ENCODE measurements at regions not wholly inside any gene's neighbourhood (a gene's known extent, or its start where the extent isn't known, plus 50 kb on each side); places are given as distances from the start of the nearest gene placed in this dataset.

- no peaks in the 10 kb centered on the region for H3K36me3 Mint-ChIP-seq (ENCODE audit: insufficient read depth in 1 of 3, low read depth in 3 of 3)
- Histone ChIP-seq H3K9me3 (ENCODE audit: control insufficient read depth, low read depth, low read length) (no peaks in the 10 kb centered on the region), H2BK15ac (ENCODE audit: low read depth, low read length) (no peak overlapping the region), H2BK5ac (ENCODE audit: insufficient read length, low read length) (no peak overlapping the region), H2BK20ac (ENCODE audit: low read depth, low read length, poor library complexity, severe bottlenecking) (no peak overlapping the region), H2BK12ac (ENCODE audit: insufficient read length, low read depth, low read length) (no peak overlapping the region), H3K18ac (ENCODE audit: insufficient read length, low read depth, low read length) (no peak overlapping the region), H3K56ac (ENCODE audit: insufficient read length, low read depth, low read length) (no peak overlapping the region), H4K91ac (ENCODE audit: insufficient read length, low read depth, low read length) (no peak overlapping the region), H3K9ac (ENCODE audit: extremely low read depth, insufficient read length, low read length) (no peak overlapping the region), H3K79me2 (ENCODE audit: insufficient read depth, low read length) (no peaks in the 10 kb centered on the region), H4K20me1 (ENCODE audit: control insufficient read depth, insufficient read depth, insufficient read length) (no peaks in the 10 kb centered on the region), H2AK5ac (ENCODE audit: insufficient read length, low read length) (no peak overlapping the region), H3K4me1 (ENCODE audit: insufficient read depth, low read length) (no peaks in the 10 kb centered on the region), H3K23ac (ENCODE audit: insufficient read length, low read depth, low read length) (no peak overlapping the region), H2BK120ac (ENCODE audit: low read depth, low read length, poor library complexity, severe bottlenecking) (no peak overlapping the region), H3K4me2 (ENCODE audit: insufficient read depth, insufficient read length, low read length) (no peak overlapping the region), H3K14ac (ENCODE audit: insufficient read depth, low read length) (no peak overlapping the region), H3T11ph (ENCODE audit: low read length) (no peak overlapping the region), H2AFZ (ENCODE audit: low read length) (no peak overlapping the region), H3K27ac (ENCODE audit: insufficient read length, low read depth, low read length) (no peak overlapping the region), H3K27me3 (ENCODE audit: insufficient read depth, low read length) (no peaks in the 10 kb centered on the region), H3K79me1 (ENCODE audit: insufficient read depth, low read depth, low read length, poor library complexity, severe bottlenecking) (no peaks in the 10 kb centered on the region), H4K5ac (ENCODE audit: insufficient read length, low read depth, low read length) (no peak overlapping the region), H4K8ac (replicated peaks; ENCODE audit: insufficient read length, low read depth, low read length) (no peak overlapping the region), H3K23me2 (ENCODE audit: insufficient read length, low read depth, low read length, poor library complexity, severe bottlenecking) (no peaks in the 10 kb centered on the region), H3K4ac (ENCODE audit: low read depth, low read length) (no peak overlapping the region)
- no peak for TF ChIP-seq CTCF (conservative IDR thresholded peaks at IDR 0.05)
- no peaks in the 10 kb centered on the region for H3K27me3 Mint-ChIP-seq (ENCODE audit: low read depth)
- H3K27ac Mint-ChIP-seq: no peak overlapping the region
- DNase-seq: no peak
- peaks cover 3% of the 10 kb centered on the region in 2 experiments; a peak in 2 of 5 replicates for H3K9me3 Mint-ChIP-seq
- no peaks in the 10 kb centered on the region for H3K4me1 Mint-ChIP-seq
- H3K4me3 Mint-ChIP-seq: no peak overlapping the region
Observed at GRCh38 chr5:109273594-109273993, 136.2 kb downstream of the PJA2 start.
